HepG2 (cell line): ENCODE measurements at regions not wholly inside any gene's neighbourhood (a gene's known extent, or its start where the extent isn't known, plus 50 kb on each side); places are given as distances from the start of the nearest gene placed in this dataset.

Experiments
- ATAC-seq: fragments of 200-7000 bp; cut with Tn5 transposase; 3 replicates; pipeline ENCODE4 v1.9.1; 2020; ENCODE audit warnings: mild to moderate bottlenecking, moderate library complexity
- BruUV-seq: library from RNA; stranded (reverse); fragments of 400-500 nt; replicated peaks from 2 replicates; lab custom pipeline; 2021; lab: Mats Ljungman, UMichigan
- CTCF ChIA-PET: fragments of 300-600 bp; formaldehyde crosslinking; extraction: SDS; loops from one replicate; lab custom pipeline; 2021; ENCODE audit warnings: low total read pairs, inconsistent platforms, low intra/inter-chr PET ratio; lab: Yijun Ruan, JAX
- POLR2A ChIA-PET: fragments of 350-600 bp; sonication (Branson Sonifier 250); formaldehyde crosslinking; loops from one replicate; lab custom pipeline; 2020; ENCODE audit warnings: antibody characterized with exemption, inconsistent platforms; lab: Yijun Ruan, JAX
- DNase-seq: peaks from one replicate; pipeline ENCODE4 v3.0.0-alpha.2; 2015; ENCODE audit warnings: low spot score
- FAIRE-seq: peaks from 3 replicates; lab custom pipeline; 2011; peaks lifted over from hg19 to GRCh38; lab: Jason Lieb, UNC
- H2AFZ ChIP-seq: one replicate; pipeline ENCODE4 v1.6.1; 2011; ENCODE audit warnings: low read length, inconsistent platforms
- H3K27ac ChIP-seq: fragments of 300-600 bp; 3 replicates; pipeline ENCODE4 v1.8.0; 2011; ENCODE audit warnings: mixed run types, mild to moderate bottlenecking, mixed read lengths, low read length, inconsistent platforms; ENCODE audit not compliant: insufficient read depth; ENCODE audit errors: extremely low read length
- H3K27me3 ChIP-seq, 2 experiments: fragments of 200-600 bp in 1 of 2; 2 replicates in 1 of 2; 3 replicates in 1 of 2; pipeline versions ENCODE4 v1.6.0 to v1.8.0; 2011; ENCODE audit warnings: low read length in 2 of 2, mild to moderate bottlenecking in 2 of 2, moderate library complexity in 2 of 2, inconsistent platforms in 1 of 2; ENCODE audit not compliant: insufficient read depth in 2 of 2, control insufficient read depth in 1 of 2
- H3K36me3 ChIP-seq, 2 experiments: fragments of 200-600 bp in 1 of 2; replicated peaks in 1 of 2; 2 replicates in 1 of 2; 3 replicates in 1 of 2; pipeline versions ENCODE4 v1.5.1 to v1.8.0; 2011; ENCODE audit warnings: low read length in 2 of 2, inconsistent platforms in 1 of 2; ENCODE audit not compliant: insufficient read depth in 2 of 2, control insufficient read depth in 1 of 2
- H3K4me1 ChIP-seq: 2 replicates; pipeline ENCODE4 v1.5.1; 2012; ENCODE audit warnings: low read length, inconsistent platforms; ENCODE audit not compliant: insufficient read depth
- H3K4me2 ChIP-seq: 2 replicates; pipeline ENCODE4 v1.6.0; 2011; ENCODE audit warnings: low read depth, low read length, inconsistent platforms
- H3K4me3 ChIP-seq, 3 experiments: fragments of 200-600 bp in 1 of 3; sonication (generic), shearing (Covaris generic) in 1 of 3; replicated peaks in 1 of 3; 2 replicates each; pipeline ENCODE4 v1.5.1; 2011 to 2016; ENCODE audit warnings: low read length in 3 of 3, inconsistent platforms in 2 of 3, low read depth in 2 of 3, mild to moderate bottlenecking in 2 of 3, control low read depth in 1 of 3, mixed read lengths in 1 of 3; ENCODE audit not compliant: insufficient read depth in 1 of 3
- H3K79me2 ChIP-seq: one replicate; pipeline ENCODE4 v1.6.1; 2011; ENCODE audit warnings: low read length, inconsistent platforms; ENCODE audit not compliant: insufficient read depth
- H3K9ac ChIP-seq: 2 replicates; pipeline ENCODE4 v1.6.0; 2011; ENCODE audit warnings: mild to moderate bottlenecking, low read depth, low read length, inconsistent platforms; ENCODE audit not compliant: insufficient read depth
- H3K9me3 ChIP-seq: 2 replicates; pipeline ENCODE4 v1.5.1; 2012; ENCODE audit warnings: mild to moderate bottlenecking, low read length
- H4K20me1 ChIP-seq: 2 replicates; pipeline ENCODE4 v1.6.0; 2011; ENCODE audit warnings: inconsistent platforms, mild to moderate bottlenecking, low read length, moderate library complexity; ENCODE audit not compliant: insufficient read depth
- CBFB ChIP-seq: sonication (generic); formaldehyde crosslinking; IDR thresholded peaks from 2 replicates; pipeline ENCODE4 v1.4.0; 2020; ENCODE audit warnings: missing genetic modification reagents
- CCAR2 ChIP-seq: fragments of 200-400 bp; formaldehyde crosslinking; optimal IDR thresholded peaks from 2 replicates; pipeline ENCODE3; 2018; ENCODE audit warnings: low read depth, mild to moderate bottlenecking, low read length, moderate library complexity
- DNMT1 ChIP-seq: sonication (generic); formaldehyde crosslinking; IDR thresholded peaks from 2 replicates; pipeline ENCODE4 v1.5.1; 2020; ENCODE audit warnings: mild to moderate bottlenecking, missing genetic modification reagents
- EHMT2 ChIP-seq: fragments of 200-600 bp; sonication (generic); IDR thresholded peaks from 2 replicates; pipeline ENCODE4 v1.7.0; 2017; ENCODE audit warnings: antibody characterized with exemption, low read depth, low read length, borderline replicate concordance
- GABPB1 ChIP-seq: IDR thresholded peaks from 2 replicates; pipeline ENCODE4 v1.6.1; 2016; ENCODE audit warnings: mild to moderate bottlenecking, missing genetic modification reagents, moderate library complexity, missing compliant biosample characterization
- HOXA3 ChIP-seq: sonication (generic); formaldehyde crosslinking; IDR thresholded peaks from 2 replicates; pipeline ENCODE4 v1.5.0; 2020; ENCODE audit warnings: missing genetic modification reagents
- JDP2 ChIP-seq: sonication (generic); formaldehyde crosslinking; IDR thresholded peaks from 2 replicates; pipeline ENCODE4 v1.8.1; 2022; ENCODE audit warnings: missing genetic modification reagents, borderline replicate concordance
- MXI1 ChIP-seq: IDR thresholded peaks from 3 replicates; pipeline ENCODE4 v1.6.1; 2012; ENCODE audit warnings: low read depth, low read length, inconsistent platforms, borderline replicate concordance
- NFE2L1 ChIP-seq: sonication (generic); formaldehyde crosslinking; IDR thresholded peaks from 2 replicates; pipeline ENCODE4 v1.4.0; 2020; ENCODE audit warnings: missing genetic modification reagents, mild to moderate bottlenecking, borderline replicate concordance
- RNF2 ChIP-seq: fragments of 450-650 bp; conservative IDR thresholded peaks from 2 replicates; pipeline ENCODE4 v1.6.1; 2016; ENCODE audit warnings: low read depth
- STAG1 ChIP-seq: sonication (generic); formaldehyde crosslinking; IDR thresholded peaks from 2 replicates; pipeline ENCODE4 v1.4.0; 2020; ENCODE audit warnings: missing genetic modification reagents
- ZNF547 ChIP-seq: sonication (generic); formaldehyde crosslinking; IDR thresholded peaks from 2 replicates; pipeline ENCODE4 v1.5.1; 2020; ENCODE audit warnings: mild to moderate bottlenecking, missing genetic modification reagents
- WGBS: methylation state at CpG from one replicate; pipeline ENCODE4 v1.1.6; 2017; ENCODE audit warnings: low lambda C conversion rate; 5-methylcytosine and 5-hydroxymethylcytosine counted together
- in situ Hi-C: cut with HindIII; loops from 2 replicates; pipeline ENCODE4 v1.10.0; 2017; ENCODE audit warnings: low pct_unique_long_range_greater_than_20kb; ENCODE audit not compliant: extremely low pct_ligation_motif_present
- intact Hi-C: fragments of 100-400 bp; cut with micrococcal nuclease; formaldehyde crosslinking; loops from one replicate; pipeline ENCODE4 v1.10.0; 2022; ENCODE audit not compliant: unreplicated experiment
- TF ChIP-seq, protein P1 (sequence below): sonication (generic); formaldehyde crosslinking; IDR thresholded peaks from 2 replicates; pipeline ENCODE4 v1.9.0; 2022; ENCODE audit warnings: low read depth, missing genetic modification reagents
- TF ChIP-seq, protein P2 (sequence below): sonication (generic); formaldehyde crosslinking; IDR thresholded peaks from 2 replicates; pipeline ENCODE4 v1.8.1; 2023; ENCODE audit warnings: mild to moderate bottlenecking, missing genetic modification reagents
- TF ChIP-seq, protein P3 (sequence below): IDR thresholded peaks from 2 replicates; pipeline ENCODE4 v1.6.1; 2016

DNA sequence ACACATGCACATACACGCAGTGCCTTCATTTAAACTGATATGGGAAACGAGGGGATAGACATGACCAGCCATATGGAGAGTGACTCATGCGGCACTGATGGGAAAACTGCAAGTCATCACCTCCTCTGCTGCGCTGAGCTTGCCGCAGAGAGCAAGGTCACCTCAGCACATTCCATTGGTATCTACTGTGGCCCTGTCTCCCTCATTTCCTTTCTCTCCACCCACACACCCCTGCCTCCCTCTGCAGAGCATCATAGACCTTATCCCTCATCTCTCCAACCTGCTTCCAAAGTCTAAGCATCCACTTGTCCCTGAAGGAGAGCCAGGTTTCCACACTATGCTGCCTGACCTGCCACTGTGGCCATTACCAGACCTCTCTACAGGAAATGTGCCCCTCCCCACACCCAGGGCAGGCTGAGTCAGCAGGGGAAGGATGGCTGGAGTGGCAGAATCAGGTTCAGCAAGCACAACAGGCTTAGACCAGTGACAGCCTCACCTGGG, 116.9 kb upstream of the SNX19 start (continued):
- TF ChIP-seq GABPB1 (0 out of 2 replicates have a peak, but pooled peaks have one; percentile 14), ZNF547 (no peak)
- TF ChIP-seq, protein P1, sequence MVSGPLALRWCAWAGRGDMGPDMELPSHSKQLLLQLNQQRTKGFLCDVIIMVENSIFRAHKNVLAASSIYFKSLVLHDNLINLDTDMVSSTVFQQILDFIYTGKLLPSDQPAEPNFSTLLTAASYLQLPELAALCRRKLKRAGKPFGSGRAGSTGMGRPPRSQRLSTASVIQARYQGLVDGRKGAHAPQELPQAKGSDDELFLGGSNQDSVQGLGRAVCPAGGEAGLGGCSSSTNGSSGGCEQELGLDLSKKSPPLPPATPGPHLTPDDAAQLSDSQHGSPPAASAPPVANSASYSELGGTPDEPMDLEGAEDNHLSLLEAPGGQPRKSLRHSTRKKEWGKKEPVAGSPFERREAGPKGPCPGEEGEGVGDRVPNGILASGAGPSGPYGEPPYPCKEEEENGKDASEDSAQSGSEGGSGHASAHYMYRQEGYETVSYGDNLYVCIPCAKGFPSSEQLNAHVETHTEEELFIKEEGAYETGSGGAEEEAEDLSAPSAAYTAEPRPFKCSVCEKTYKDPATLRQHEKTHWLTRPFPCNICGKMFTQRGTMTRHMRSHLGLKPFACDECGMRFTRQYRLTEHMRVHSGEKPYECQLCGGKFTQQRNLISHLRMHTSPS, result no peak
- TF ChIP-seq, all 625 proteins: peak for 7

DNA sequence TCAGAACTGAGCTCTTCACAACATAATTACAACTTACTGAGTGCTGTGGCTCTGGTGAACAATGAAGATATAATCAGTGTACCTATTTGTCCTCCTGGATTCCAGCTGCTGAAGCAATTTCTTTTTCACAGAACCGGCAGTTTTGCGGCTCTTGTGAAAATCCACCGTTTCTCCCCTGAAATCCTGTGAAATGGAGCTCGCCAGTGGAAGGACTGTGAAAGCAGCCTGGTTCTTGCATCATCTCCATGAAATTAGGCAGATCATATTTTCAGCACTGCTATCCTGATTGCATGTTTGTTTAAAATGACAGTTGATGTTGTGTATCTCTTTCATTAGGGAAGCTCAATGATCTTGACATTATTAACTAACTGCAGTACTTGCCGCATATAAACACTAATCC, 120.2 kb upstream of the SNX19 start:
- BruUV-seq, result no TSS peak
- in situ Hi-C loops (no loop called here), intact Hi-C loops (no loop called here)
- TF ChIP-seq EHMT2 (no peak), CBFB (CRISPR knock-in tag) (no peak), RNF2 (no peak), NFE2L1 (CRISPR knock-in tag) (no peak), JDP2 (CRISPR knock-in tag) (no peak), HOXA3 (no peak), CCAR2 (no peak), DNMT1 (CRISPR knock-in tag) (no peak), STAG1 (CRISPR knock-in tag) (no peak), MXI1 (no peak)
- TF ChIP-seq, protein P2, sequence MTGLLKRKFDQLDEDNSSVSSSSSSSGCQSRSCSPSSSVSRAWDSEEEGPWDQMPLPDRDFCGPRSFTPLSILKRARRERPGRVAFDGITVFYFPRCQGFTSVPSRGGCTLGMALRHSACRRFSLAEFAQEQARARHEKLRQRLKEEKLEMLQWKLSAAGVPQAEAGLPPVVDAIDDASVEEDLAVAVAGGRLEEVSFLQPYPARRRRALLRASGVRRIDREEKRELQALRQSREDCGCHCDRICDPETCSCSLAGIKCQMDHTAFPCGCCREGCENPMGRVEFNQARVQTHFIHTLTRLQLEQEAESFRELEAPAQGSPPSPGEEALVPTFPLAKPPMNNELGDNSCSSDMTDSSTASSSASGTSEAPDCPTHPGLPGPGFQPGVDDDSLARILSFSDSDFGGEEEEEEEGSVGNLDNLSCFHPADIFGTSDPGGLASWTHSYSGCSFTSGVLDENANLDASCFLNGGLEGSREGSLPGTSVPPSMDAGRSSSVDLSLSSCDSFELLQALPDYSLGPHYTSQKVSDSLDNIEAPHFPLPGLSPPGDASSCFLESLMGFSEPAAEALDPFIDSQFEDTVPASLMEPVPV (CRISPR knock-in tag), result no peak
- TF ChIP-seq, protein P3, sequence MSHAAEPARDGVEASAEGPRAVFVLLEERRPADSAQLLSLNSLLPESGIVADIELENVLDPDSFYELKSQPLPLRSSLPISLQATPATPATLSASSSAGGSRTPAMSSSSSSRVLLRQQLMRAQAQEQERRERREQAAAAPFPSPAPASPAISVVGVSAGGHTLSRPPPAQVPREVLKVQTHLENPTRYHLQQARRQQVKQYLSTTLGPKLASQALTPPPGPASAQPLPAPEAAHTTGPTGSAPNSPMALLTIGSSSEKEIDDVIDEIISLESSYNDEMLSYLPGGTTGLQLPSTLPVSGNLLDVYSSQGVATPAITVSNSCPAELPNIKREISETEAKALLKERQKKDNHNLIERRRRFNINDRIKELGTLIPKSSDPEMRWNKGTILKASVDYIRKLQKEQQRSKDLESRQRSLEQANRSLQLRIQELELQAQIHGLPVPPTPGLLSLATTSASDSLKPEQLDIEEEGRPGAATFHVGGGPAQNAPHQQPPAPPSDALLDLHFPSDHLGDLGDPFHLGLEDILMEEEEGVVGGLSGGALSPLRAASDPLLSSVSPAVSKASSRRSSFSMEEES (CRISPR knock-in tag), result no peak
- Histone ChIP-seq H3K4me1 (no peaks in the 10 kb centered on the region), H3K27me3 (peaks cover 1 to 22% of the 10 kb centered on the region in 2 experiments; a peak in 3 of 5 replicates), H3K4me3 (no peak overlapping the region), H3K79me2 (no peaks in the 10 kb centered on the region), H3K9me3 (no peaks in the 10 kb centered on the region), H3K4me2 (no peak overlapping the region), H2AFZ (no peak overlapping the region), H3K9ac (no peak overlapping the region), H3K36me3 (no peaks in the 10 kb centered on the region), H3K27ac (no peak overlapping the region), H4K20me1 (no peaks in the 10 kb centered on the region)
- 15% methylated on average over 5 of the region's 5 CpGs for WGBS
- DNase-seq (no peak), ATAC-seq (no peak), FAIRE-seq (no peak)
- ChIA-PET CTCF (no interaction called here), POLR2A (no interaction called here)
